GM23338 (cell line): ENCODE measurements at regions not wholly inside any gene's neighbourhood (a gene's known extent, or its start where the extent isn't known, plus 50 kb on each side); places are given as distances from the start of the nearest gene placed in this dataset.

Experiments used
- ATAC-seq: fragments of 200-7000 bp; cut with Tn5 transposase; 3 replicates; pipeline ENCODE4 v1.9.1; 2020
- DNase-seq: peaks from one replicate; pipeline ENCODE4 v3.0.0-alpha.2; 2015; ENCODE audit warnings: low spot score
- H2AFZ ChIP-seq: fragments of 200-600 bp; sonication (generic); 2 replicates; pipeline ENCODE4 v1.8.0; 2016; ENCODE audit warnings: antibody characterized with exemption, mild to moderate bottlenecking, moderate library complexity
- H3F3A ChIP-seq: fragments of 200-600 bp; sonication (generic); replicated peaks from 2 replicates; pipeline ENCODE4 v1.8.0; 2017; ENCODE audit warnings: antibody characterized with exemption, mixed run types, low read depth
- H3K27ac ChIP-seq: fragments of 200-600 bp; sonication (generic); 2 replicates; pipeline ENCODE4 v1.6.1; 2016; ENCODE audit warnings: low read depth
- H3K27me3 ChIP-seq: fragments of 200-600 bp; sonication (generic); 2 replicates; pipeline ENCODE4 v1.8.0; 2016; ENCODE audit warnings: mild to moderate bottlenecking, mixed run types, moderate library complexity; ENCODE audit not compliant: insufficient read depth
- H3K36me3 ChIP-seq: fragments of 200-600 bp; sonication (generic); 2 replicates; pipeline ENCODE4 v1.8.0; 2016; ENCODE audit warnings: mild to moderate bottlenecking; ENCODE audit not compliant: insufficient read depth
- H3K4me1 ChIP-seq: fragments of 200-600 bp; sonication (generic); 2 replicates; pipeline ENCODE4 v1.8.0; 2016; ENCODE audit warnings: mild to moderate bottlenecking, moderate library complexity; ENCODE audit not compliant: insufficient read depth
- H3K4me2 ChIP-seq: fragments of 200-600 bp; sonication (generic); 2 replicates; pipeline ENCODE4 v1.7.1; 2017; ENCODE audit warnings: mixed run types
- H3K4me3 ChIP-seq: fragments of 200-600 bp; sonication (generic); 2 replicates; pipeline ENCODE4 v1.6.1; 2016; ENCODE audit warnings: mixed run types
- H3K79me2 ChIP-seq: fragments of 200-600 bp; sonication (generic); replicated peaks from 2 replicates; pipeline ENCODE4 v1.8.0; 2017; ENCODE audit warnings: mild to moderate bottlenecking; ENCODE audit not compliant: insufficient read depth
- H3K9me2 ChIP-seq: fragments of 200-600 bp; sonication (generic); 2 replicates; pipeline ENCODE4 v1.8.0; 2017; ENCODE audit not compliant: insufficient read depth
- H4K20me1 ChIP-seq: fragments of 200-600 bp; sonication (generic); replicated peaks from 2 replicates; pipeline ENCODE4 v1.8.0; 2017; ENCODE audit warnings: mild to moderate bottlenecking; ENCODE audit not compliant: insufficient read depth
- H3K27ac Mint-ChIP-seq: 2 replicates; pipeline ENCODE4 v1.8.0; 2020; ENCODE audit warnings: inconsistent platforms, mild to moderate bottlenecking, moderate library complexity, mixed read lengths
- H3K27me3 Mint-ChIP-seq: 3 replicates; pipeline ENCODE4 v1.8.0; 2022; ENCODE audit warnings: low read depth, mild to moderate bottlenecking, moderate library complexity, mixed read lengths, inconsistent platforms; ENCODE audit not compliant: insufficient read depth, poor library complexity
- H3K36me3 Mint-ChIP-seq: 3 replicates; pipeline ENCODE4 v1.8.0; 2021; ENCODE audit warnings: low read depth, mild to moderate bottlenecking, inconsistent platforms, moderate library complexity, mixed read lengths
- H3K4me1 Mint-ChIP-seq: 3 replicates; pipeline ENCODE4 v1.8.0; 2020; ENCODE audit warnings: mild to moderate bottlenecking, inconsistent platforms, mixed read lengths
- H3K4me3 Mint-ChIP-seq: 3 replicates; pipeline ENCODE4 v1.8.0; 2021; ENCODE audit warnings: moderate library complexity, mild to moderate bottlenecking, inconsistent platforms, mixed read lengths
- H3K9me3 Mint-ChIP-seq: 3 replicates; pipeline ENCODE4 v1.8.0; 2020; ENCODE audit warnings: moderate library complexity, mild to moderate bottlenecking, inconsistent platforms, mixed read lengths
- CREB1 ChIP-seq: fragments of 250-450 bp; sonication (Bioruptor Pico); IDR thresholded peaks from 2 replicates; pipeline ENCODE4 v1.5.0; 2020; ENCODE audit warnings: low read depth, mild to moderate bottlenecking, moderate library complexity
- EZH2 ChIP-seq: fragments of 200-600 bp; sonication (generic); IDR thresholded peaks from one replicate; pipeline ENCODE4 v1.8.0; 2017; ENCODE audit warnings: antibody characterized with exemption, mild to moderate bottlenecking, low read depth; ENCODE audit not compliant: unreplicated experiment
- JUNB ChIP-seq: IDR thresholded peaks from one replicate; pipeline ENCODE4 v1.6.1; 2016; ENCODE audit warnings: antibody characterized with exemption; ENCODE audit not compliant: unreplicated experiment
- NANOG ChIP-seq: IDR thresholded peaks from 2 replicates; pipeline ENCODE4 v1.6.1; 2016; ENCODE audit warnings: antibody characterized with exemption, borderline replicate concordance
- POLR2AphosphoS5 ChIP-seq: IDR thresholded peaks from 2 replicates; pipeline ENCODE4 v1.6.1; 2016; ENCODE audit warnings: antibody characterized with exemption, low read depth
- ZNF114 ChIP-seq: fragments of 250-450 bp; sonication (Bioruptor Pico); IDR thresholded peaks from 2 replicates; pipeline ENCODE4 v1.5.0; 2020; ENCODE audit warnings: mild to moderate bottlenecking, moderate library complexity
- ZNF331 ChIP-seq: fragments of 250-450 bp; sonication (Bioruptor Pico); IDR thresholded peaks from 2 replicates; pipeline ENCODE4 v1.5.0; 2020; ENCODE audit warnings: low read depth, mild to moderate bottlenecking, moderate library complexity
- TF ChIP-seq, protein P1 (sequence below): IDR thresholded peaks from one replicate; pipeline ENCODE4 v1.6.1; 2018; ENCODE audit warnings: antibody characterized with exemption; ENCODE audit not compliant: unreplicated experiment
- TF ChIP-seq, protein P2 (sequence below): IDR thresholded peaks from 2 replicates; pipeline ENCODE4 v1.6.1; 2016; ENCODE audit warnings: antibody characterized with exemption
- TF ChIP-seq, protein P3 (sequence below): fragments of 250-450 bp; sonication (Bioruptor Pico); IDR thresholded peaks from 2 replicates; pipeline ENCODE4 v1.5.0; 2020; ENCODE audit warnings: mild to moderate bottlenecking, moderate library complexity

DNA sequence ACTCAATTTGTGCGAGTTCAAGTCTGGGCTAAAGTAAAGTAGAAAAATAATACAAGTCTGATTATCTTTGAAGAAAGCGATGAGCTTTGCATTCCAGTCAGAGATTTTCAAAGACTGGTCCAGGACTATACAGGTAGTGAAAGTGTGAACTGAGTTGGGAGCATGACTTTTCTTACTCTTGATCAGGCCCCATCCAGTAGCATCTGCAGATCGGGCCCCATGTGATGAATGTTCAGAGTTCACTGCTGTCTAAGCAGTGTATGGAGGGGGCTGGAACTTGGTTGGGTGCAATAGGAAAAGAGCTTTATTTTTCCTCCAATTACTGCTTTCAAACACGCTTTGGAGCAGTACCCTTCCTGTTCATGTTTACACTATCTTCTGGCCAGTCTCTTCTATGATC lies 747.4 kb upstream of the ID2 start (continued):
- TF ChIP-seq, protein P1, sequence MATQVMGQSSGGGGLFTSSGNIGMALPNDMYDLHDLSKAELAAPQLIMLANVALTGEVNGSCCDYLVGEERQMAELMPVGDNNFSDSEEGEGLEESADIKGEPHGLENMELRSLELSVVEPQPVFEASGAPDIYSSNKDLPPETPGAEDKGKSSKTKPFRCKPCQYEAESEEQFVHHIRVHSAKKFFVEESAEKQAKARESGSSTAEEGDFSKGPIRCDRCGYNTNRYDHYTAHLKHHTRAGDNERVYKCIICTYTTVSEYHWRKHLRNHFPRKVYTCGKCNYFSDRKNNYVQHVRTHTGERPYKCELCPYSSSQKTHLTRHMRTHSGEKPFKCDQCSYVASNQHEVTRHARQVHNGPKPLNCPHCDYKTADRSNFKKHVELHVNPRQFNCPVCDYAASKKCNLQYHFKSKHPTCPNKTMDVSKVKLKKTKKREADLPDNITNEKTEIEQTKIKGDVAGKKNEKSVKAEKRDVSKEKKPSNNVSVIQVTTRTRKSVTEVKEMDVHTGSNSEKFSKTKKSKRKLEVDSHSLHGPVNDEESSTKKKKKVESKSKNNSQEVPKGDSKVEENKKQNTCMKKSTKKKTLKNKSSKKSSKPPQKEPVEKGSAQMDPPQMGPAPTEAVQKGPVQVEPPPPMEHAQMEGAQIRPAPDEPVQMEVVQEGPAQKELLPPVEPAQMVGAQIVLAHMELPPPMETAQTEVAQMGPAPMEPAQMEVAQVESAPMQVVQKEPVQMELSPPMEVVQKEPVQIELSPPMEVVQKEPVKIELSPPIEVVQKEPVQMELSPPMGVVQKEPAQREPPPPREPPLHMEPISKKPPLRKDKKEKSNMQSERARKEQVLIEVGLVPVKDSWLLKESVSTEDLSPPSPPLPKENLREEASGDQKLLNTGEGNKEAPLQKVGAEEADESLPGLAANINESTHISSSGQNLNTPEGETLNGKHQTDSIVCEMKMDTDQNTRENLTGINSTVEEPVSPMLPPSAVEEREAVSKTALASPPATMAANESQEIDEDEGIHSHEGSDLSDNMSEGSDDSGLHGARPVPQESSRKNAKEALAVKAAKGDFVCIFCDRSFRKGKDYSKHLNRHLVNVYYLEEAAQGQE = no peak
- no peak for TF ChIP-seq NANOG
- TF ChIP-seq, protein P2, sequence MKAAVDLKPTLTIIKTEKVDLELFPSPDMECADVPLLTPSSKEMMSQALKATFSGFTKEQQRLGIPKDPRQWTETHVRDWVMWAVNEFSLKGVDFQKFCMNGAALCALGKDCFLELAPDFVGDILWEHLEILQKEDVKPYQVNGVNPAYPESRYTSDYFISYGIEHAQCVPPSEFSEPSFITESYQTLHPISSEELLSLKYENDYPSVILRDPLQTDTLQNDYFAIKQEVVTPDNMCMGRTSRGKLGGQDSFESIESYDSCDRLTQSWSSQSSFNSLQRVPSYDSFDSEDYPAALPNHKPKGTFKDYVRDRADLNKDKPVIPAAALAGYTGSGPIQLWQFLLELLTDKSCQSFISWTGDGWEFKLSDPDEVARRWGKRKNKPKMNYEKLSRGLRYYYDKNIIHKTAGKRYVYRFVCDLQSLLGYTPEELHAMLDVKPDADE = no peak

DNA sequence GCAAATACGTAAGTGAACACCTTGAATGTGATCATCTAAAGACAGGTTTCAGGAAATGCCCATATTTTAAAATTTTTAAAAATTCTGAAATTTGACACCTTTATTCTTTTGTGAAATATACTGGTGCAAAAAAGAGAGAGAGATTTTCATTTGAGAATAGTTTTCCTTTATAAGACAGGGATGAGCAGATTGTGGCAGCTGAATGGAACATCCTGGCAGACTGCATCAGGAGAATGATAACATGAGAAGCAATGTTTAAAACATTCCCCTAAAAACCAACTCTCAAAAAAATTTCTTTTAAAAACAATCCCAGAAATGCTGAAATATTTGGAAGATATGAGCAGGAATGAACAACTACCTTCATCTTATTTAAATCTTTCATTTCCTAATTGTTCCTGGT lies 744.8 kb upstream of the ID2 start:
- DNase-seq (no peak), ATAC-seq (no peak)
- Mint-ChIP-seq H3K27ac (no peak overlapping the region), H3K36me3 (peaks cover 8% of the 10 kb centered on the region; the same call in 2 of the 3 replicates), H3K4me3 (no peak overlapping the region), H3K9me3 (peaks cover 8% of the 10 kb centered on the region; the same call in 2 of the 3 replicates), H3K27me3 (peaks cover 7% of the 10 kb centered on the region), H3K4me1 (peaks cover 4% of the 10 kb centered on the region)
- peaks cover 16% of the 10 kb centered on the region for H3K9me2 ChIP-seq
- H3K27ac ChIP-seq = no peak overlapping the region
- H2AFZ ChIP-seq = no peak overlapping the region
- no peak overlapping the region for H3K4me3 ChIP-seq
- no peaks in the 10 kb centered on the region for H3K27me3 ChIP-seq
- no peaks in the 10 kb centered on the region for H4K20me1 ChIP-seq
- no peaks in the 10 kb centered on the region for H3K79me2 ChIP-seq
- H3K4me1 ChIP-seq = no peaks in the 10 kb centered on the region
- H3F3A ChIP-seq = no peaks in the 10 kb centered on the region
- H3K4me2 ChIP-seq = no peak overlapping the region
- no peaks in the 10 kb centered on the region for H3K36me3 ChIP-seq
- no peak for TF ChIP-seq ZNF114 (CRISPR knock-in tag)
- TF ChIP-seq ZNF331 (CRISPR knock-in tag) = no peak
- no peak for TF ChIP-seq CREB1 (CRISPR knock-in tag)
- no peak for TF ChIP-seq EZH2
- TF ChIP-seq NANOG = no peak
- no peak for TF ChIP-seq POLR2AphosphoS5
- TF ChIP-seq JUNB = no peak
- TF ChIP-seq, protein P2 = no peak
- TF ChIP-seq, protein P3, sequence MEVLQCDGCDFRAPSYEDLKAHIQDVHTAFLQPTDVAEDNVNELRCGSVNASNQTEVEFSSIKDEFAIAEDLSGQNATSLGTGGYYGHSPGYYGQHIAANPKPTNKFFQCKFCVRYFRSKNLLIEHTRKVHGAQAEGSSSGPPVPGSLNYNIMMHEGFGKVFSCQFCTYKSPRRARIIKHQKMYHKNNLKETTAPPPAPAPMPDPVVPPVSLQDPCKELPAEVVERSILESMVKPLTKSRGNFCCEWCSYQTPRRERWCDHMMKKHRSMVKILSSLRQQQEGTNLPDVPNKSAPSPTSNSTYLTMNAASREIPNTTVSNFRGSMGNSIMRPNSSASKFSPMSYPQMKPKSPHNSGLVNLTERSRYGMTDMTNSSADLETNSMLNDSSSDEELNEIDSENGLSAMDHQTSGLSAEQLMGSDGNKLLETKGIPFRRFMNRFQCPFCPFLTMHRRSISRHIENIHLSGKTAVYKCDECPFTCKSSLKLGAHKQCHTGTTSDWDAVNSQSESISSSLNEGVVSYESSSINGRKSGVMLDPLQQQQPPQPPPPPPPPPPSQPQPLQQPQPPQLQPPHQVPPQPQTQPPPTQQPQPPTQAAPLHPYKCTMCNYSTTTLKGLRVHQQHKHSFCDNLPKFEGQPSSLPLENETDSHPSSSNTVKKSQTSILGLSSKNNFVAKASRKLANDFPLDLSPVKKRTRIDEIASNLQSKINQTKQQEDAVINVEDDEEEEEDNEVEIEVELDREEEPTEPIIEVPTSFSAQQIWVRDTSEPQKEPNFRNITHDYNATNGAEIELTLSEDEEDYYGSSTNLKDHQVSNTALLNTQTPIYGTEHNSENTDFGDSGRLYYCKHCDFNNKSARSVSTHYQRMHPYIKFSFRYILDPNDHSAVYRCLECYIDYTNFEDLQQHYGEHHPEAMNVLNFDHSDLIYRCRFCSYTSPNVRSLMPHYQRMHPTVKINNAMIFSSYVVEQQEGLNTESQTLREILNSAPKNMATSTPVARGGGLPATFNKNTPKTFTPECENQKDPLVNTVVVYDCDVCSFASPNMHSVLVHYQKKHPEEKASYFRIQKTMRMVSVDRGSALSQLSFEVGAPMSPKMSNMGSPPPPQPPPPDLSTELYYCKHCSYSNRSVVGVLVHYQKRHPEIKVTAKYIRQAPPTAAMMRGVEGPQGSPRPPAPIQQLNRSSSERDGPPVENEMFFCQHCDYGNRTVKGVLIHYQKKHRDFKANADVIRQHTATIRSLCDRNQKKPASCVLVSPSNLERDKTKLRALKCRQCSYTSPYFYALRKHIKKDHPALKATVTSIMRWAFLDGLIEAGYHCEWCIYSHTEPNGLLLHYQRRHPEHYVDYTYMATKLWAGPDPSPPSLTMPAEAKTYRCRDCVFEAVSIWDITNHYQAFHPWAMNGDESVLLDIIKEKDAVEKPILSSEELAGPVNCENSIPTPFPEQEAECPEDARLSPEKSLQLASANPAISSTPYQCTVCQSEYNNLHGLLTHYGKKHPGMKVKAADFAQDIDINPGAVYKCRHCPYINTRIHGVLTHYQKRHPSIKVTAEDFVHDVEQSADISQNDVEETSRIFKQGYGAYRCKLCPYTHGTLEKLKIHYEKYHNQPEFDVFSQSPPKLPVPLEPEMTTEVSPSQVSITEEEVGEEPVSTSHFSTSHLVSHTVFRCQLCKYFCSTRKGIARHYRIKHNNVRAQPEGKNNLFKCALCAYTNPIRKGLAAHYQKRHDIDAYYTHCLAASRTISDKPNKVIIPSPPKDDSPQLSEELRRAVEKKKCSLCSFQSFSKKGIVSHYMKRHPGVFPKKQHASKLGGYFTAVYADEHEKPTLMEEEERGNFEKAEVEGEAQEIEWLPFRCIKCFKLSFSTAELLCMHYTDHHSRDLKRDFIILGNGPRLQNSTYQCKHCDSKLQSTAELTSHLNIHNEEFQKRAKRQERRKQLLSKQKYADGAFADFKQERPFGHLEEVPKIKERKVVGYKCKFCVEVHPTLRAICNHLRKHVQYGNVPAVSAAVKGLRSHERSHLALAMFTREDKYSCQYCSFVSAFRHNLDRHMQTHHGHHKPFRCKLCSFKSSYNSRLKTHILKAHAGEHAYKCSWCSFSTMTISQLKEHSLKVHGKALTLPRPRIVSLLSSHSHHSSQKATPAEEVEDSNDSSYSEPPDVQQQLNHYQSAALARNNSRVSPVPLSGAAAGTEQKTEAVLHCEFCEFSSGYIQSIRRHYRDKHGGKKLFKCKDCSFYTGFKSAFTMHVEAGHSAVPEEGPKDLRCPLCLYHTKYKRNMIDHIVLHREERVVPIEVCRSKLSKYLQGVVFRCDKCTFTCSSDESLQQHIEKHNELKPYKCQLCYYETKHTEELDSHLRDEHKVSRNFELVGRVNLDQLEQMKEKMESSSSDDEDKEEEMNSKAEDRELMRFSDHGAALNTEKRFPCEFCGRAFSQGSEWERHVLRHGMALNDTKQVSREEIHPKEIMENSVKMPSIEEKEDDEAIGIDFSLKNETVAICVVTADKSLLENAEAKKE = no peak
